HG03469 (cell line): ENCODE measurements at regions not wholly inside any gene's neighbourhood (a gene's known extent, or its start where the extent isn't known, plus 50 kb on each side); places are given as distances from the start of the nearest gene placed in this dataset.
"Not testable (repeated sequence)": the region's sequence is repeated elsewhere in the genome, so short reads cannot be mapped to it uniquely, and the experiment has no call there.

ENCODE experiments used
- ATAC-seq: cut with Tn5 transposase; IDR thresholded peaks from one replicate; pipeline ENCODE4 v1.9.1; 2021; ENCODE audit warnings: mild to moderate bottlenecking, moderate library complexity, moderate number of reproducible peaks; ENCODE audit not compliant: unreplicated experiment

DNA sequence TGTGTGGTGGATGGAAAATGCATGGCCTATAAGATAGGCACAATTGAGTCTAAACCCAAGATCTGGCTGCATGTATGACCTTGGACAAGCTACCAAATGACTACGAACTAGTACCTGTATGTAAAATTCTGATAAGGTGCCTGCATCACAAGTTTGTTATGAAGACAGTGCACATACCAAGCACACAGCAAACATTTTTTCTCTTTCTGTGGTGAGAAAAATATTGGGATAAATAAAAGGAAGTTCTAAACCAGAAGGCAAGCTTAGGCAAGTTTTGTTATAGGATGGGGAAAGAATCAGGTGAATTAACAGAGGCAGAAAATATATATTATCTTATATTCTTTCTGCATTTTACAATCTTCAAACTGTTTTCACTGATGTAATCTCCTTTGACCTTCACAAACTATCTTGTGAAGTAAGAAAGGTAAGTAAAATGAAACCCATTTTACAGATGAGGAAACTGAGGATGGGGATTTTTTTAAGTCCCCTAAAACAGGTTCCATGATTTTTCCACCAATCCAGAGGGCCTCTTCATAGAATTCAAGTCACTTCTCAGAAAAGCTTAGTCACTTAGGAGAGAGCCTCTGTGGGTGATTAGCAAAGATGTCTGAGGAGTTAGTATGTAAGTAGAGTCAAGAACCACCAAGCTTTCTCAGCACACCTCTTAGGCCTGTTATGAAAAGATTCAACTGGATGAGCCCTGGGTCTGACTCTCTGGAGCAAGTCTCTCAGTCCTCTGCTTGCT lies 132.0 kb upstream of the RAP1B start:
- ATAC-seq: no peak

DNA sequence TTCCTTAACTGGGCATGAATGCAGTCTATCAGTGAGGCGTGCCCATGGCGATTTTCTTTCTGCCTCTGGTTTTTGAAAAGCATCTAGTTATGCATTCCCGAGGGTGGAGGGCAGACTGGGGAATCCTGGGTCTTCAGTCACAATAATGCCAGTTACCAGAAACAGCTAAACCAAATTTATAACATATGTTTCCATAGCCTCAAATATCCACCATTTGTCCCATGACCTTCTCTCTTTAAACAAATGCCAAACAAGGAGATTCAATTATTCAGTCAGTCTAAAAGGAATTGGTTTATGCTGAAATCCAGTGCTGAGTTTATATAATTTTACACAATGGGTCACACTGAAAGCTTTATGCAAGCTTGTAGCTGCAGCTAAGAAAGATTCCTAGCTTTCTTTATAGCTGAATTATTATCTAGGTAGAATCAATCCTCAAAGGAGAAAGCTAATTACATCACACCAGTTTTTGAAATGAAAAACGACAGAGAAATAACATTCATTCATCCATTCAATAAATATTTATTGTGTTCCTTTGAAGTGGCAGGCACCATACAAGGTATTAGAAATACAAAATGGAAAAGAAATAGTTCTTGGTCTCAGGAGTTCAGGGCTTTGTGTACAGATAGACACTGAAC lies 131.3 kb upstream of the RAP1B start:
- no peak for ATAC-seq

DNA sequence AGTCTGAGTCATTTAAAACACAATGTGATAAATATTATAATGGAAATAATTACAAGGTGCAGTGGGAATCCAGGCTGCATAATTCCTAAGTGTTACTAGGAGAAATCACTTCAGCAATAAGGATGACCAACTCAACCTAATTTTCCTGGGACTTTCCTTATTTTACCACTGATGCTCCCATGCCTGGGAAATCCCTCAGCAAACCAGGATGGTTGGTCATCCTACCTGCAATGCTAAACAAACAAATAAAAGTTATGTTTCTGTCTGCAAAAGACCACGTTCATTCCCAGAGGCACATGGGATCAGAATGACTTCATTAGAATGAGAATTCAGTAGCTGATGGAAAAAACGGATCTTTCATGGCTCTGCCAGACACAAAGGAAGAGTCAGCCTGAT lies 130.8 kb upstream of the RAP1B start:
- ATAC-seq: no peak

DNA sequence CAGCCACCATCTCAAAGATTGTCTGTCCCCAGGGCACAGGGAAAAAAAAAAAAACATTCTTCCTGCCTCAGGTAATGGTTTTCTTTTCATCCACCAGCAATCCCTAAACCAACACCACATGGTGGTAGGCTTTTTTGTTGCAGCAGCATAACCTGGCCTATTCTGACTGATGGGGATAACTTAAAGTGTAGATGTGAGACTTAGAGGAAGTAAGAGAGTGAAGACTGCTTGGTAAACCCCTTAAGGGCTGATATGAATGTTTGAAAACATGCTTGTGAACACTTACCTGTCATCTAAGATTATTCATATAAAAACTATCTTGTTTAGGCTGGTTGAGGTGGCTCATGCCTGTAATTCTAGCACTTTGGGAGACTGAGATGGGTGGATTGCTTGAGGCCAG lies 130.2 kb upstream of the RAP1B start:
- ATAC-seq: no peak

DNA sequence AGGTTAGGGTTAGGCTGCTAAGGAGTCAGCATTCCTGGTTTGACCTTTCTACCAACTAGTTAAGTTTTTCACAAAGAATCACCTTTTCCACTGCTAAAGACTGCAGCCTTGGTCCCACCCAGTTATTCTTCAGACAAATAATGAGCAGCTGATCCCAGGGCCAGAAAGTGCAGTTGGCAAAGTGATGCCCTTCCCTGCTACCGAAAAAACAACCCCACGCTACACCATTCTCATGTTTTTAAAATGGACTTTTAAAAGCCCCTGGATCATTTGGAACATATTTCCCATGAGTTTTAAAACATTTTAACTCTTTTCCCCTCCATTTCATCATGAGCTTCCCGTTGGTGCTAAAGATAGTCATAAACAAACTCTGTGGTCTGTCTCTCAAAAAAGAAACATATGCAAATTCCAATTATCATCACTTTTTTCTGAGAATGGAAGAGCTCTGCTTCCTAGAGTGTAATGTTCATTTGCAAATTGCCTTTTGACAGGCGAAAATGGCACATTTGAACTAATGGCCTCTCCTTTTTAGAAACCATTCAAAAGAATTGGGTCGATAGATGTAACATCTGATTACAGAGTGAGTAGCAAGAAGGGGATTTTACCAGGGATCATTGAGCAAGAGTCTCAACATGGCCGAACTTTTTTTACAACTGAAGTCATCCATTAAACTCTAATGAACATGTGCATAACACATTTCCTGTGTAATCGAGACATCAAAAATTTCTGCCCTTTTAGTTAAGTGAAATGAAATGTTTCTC lies 129.3 kb upstream of the RAP1B start:
- ATAC-seq: no peak

DNA sequence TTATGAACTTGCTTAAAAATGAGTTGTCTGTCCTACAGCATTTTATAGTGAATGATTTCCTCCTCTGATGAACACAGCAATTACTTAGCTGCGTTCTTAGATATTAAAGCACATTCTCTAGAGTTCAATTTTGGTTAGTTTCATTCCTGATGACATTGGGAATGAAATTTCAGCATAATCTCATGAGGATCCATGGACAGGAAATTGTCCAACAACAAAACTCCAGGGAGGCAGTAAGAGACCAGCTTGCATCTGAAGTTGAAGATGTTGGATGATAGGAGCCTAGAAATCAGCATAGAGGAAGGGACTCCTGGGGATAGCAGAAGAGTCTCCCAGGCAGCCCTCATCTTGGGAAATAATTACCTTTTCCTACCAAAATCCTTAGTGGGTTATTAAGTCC lies 128.7 kb upstream of the RAP1B start:
- ATAC-seq: no peak

DNA sequence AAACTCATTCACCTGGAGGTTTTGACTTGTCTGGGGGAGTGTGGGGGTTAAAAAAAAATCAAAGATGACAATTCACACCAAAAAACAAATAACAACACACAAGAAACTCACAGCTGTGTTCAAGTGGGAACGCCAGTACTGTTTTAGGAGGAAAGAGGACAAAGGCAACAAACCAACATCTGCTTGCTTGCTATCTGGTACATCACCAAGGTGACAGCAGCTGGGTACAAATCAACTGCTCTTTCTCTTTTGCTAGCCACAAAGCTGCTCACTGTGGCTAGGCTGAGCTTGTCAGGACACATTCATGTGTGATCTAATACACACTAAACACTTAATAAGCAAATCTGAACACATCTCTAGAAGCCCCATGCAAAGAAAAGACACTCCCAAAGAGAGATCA lies 128.0 kb upstream of the RAP1B start:
- ATAC-seq: peak; percentile 74

DNA sequence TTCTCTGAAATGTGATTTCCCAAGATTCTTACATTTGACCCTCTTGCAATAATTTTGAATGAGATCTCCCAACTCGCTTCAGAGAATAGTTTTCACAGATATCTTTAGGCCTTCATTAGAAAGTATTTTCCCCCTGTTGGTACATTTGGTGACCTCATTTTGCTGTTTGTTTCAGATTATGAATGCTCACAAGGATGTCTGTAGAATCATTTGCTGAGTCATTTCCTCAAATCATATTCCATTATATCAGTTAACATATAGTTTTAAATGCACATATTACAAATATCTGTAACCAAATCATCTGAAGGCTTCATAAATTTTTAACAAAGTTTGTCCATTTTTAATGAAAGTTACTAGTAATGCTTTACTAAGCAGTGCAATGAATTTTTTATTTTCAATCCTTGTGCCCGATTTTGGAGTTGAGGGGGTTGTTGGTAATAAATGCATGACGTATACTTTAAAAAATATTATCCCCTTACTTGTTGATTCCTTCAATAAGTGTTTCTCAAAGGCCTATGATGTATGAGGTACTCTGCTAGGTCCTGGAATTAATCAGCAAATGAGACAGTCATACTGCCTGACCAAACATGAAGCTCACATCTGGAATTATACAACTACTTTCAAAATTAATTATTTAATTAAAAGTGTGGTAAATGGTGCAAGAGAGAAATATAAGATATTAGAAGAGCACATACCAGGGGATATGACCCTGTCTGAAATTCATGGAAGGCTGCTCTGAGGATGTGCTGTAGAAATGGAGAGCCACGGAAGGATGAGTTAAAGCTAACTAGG lies 126.9 kb upstream of the RAP1B start:
- no peak for ATAC-seq

DNA sequence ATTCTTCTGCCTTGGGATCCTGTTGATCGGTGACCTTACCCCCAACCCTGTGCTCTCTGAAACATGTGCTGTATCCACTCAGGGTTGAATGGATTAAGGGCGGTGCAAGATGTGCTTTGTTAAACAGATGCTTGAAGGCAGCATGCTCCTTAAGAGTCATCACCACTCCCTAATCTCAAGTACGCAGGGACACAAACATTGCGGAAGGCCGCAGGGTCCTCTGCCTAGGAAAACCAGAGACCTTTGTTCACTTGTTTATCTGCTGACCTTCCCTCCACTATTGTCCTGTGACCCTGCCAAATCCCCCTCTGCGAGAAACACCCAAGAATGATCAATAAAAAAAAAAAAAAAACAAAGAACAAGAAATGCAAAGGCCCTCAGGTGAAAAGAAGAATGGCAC lies 126.1 kb upstream of the RAP1B start:
- ATAC-seq: not testable (repeated sequence)

DNA sequence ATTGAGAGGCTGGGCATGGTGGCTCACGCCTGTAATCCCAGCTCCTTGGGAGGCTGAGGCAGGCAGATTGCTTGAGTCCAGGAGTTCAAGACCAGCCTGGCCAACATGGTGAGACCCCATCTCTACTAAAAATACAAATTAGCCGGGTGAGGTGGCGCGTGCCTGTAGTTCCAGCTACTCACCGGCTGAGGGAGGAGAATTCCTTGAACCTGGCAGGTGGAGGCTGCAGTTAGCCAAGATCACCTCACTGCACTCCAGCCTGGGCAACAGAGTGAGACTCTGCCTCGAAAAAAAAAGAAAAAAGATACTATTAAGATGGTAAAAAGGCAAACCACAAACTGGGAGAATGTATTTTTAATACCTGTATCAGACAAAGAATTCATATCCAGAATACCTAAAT lies 124.2 kb upstream of the RAP1B start:
- not testable (repeated sequence) for ATAC-seq

DNA sequence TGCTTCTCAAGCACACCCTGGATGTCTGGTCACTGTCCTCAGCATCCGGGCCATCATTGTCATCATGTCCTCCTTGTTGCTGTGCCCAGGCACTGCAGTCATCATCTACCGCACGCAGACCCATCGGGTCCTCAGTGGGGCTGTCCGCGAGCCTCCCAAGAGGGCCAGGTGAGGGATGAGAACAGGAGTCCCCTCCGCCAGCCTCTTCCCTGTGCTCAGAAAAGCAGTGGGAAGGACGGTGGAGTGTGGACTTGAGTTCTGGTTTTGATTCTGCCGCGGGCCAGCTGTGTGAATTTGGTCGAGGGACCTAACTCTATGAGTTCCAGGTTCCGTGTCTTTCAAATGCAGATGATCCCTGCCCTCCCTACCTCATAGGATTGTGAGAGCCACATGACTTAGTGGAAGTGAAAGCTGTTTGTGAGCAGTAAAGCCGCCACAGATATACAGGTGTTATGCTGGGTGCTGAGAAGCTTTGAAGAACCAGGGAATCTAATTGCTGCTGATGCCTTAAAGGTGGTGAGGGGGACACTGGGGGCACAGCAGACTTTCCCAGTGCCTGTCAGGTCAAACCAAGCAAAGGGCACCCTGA lies 122.9 kb upstream of the RAP1B start:
- ATAC-seq: no peak

DNA sequence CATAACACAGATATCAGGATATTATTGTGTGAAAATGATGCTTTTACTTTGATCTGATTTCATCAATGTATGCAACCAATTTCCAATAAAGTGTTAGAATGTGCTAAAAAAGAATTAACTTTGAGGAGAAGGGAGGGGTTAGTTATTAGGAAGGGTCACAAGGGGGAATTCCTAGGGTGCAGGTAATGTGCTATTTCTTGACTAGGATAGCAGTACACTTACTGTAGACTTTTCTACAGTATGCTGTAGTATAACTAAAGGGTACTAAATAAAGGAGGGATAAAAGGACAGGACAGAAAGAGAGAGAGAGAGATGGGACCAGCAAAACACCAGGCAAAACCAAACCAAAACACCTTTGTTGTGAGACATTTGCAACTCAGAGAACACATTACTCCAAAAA lies 121.4 kb upstream of the RAP1B start:
- no peak for ATAC-seq

DNA sequence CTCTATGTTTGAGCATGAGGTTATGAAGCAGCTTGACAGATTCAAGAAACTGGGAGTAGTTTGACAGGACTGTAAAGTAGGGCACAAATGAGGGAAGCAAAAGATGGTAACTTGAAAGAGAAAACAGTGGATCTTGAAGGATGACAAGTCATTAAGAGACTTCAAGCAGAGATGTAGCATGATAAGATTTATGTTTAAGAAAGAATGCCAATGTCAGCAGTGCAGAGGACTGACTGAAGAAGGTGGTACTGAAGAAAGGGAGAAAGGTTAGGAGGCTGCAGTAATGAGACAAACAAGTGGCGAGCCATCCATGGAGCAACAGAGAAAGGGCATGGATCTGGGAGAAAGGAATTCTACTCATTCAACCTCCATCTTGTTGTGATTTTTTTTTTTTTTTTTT lies 120.2 kb upstream of the RAP1B start:
- no peak for ATAC-seq

DNA sequence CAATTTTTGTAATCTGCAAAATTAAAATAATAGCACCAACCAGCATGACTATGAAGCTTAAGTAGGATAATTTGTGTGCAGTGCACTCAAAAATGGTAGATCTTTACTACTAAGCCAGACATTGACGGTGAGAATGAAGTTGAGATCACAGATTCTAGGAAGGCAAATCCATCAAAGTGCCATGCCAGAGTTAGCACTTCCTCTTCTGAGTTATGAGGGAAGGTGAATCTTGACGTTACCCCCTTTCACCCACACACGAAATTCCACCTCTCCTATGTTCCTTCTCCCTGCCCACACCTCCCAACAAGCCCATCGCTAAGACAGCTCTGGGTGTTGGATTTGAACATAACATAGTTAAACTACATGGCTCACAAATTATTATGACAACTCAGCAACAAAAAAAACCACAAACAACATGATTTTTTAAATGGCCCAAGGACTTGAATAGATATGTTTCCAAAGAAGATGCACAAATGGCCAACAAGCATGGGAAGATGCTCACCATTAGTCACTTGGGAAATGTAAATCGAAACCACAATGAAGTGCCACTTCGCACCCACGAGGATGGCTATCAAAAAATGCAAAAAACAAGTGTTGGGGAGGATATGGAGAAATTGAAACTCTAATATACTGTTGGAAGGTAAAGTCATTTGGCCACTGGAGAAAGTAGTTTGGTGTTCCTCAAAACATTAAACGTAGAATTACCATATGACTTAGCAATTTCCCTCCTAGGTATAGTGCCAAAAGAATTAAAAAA lies 119.3 kb upstream of the RAP1B start:
- no peak for ATAC-seq

DNA sequence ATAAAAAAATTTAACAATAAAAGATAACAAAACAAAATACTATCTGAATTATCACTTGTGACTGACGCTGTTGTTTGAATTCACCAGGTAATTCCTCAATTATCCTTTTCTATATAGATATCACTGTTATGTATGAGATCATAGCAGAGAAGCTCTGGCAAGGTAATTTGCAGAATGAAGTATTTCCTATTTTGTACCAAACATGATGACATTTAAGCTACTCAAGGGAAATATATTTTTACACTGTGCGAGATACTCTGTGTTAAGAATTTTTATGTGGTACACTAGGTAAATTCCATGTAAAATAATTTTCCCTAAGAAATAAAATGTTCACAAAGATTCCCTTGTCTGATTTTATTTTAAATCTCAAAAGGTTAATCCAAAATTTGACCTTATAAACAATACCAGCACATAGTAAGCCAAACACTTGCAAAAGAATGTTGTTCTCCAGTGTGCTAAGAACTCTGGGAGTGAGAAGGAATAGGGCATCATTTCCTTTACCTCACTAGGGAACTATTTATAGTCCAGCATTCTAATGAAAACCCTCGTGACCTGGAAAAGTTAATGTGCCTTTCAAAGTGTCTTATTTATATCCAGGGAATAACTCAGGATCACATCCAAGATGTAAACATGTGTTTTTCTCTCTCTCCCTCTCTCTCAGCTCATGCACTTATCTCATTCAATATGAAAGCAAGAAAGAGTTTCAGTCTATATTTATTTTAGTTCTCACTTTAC lies 115.2 kb upstream of the RAP1B start:
- no peak for ATAC-seq

DNA sequence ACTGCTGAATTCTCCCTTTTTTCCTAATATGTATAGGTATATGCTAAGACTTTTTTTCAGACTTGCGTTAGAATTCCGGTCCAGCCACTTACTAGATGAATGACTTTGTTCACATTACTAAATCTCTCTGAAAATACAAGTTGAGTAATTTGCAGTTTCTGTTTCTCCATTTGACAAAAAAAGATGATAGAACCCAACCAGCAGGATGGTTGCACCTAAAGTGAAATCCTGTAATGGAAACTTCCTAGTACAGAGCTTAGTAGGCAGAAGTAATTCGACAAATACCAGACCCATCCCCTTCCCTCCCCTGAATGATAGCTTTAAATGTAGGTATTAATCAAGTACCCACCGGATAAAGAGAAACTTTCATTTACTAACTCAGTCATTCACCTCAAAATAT lies 113.6 kb upstream of the RAP1B start:
- no peak for ATAC-seq

DNA sequence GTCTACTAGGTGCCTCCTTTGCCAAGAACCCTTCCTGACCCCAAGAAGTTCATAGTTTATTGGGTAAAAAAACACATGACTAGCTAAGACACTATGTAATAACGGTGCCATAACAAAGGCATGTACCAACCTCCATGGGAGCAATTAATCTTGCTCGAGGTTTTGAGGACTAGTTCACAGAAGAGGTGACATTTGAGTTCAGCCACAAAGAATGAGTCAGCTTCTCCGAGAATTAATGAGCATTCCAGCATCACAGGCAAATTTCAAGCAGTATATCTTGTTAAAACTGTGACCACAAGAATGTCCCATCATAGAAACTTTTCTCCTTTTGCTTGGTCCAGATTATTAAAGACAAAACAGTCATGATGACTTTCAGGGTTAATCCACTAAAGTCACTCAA lies 113.0 kb upstream of the RAP1B start:
- ATAC-seq: no peak

DNA sequence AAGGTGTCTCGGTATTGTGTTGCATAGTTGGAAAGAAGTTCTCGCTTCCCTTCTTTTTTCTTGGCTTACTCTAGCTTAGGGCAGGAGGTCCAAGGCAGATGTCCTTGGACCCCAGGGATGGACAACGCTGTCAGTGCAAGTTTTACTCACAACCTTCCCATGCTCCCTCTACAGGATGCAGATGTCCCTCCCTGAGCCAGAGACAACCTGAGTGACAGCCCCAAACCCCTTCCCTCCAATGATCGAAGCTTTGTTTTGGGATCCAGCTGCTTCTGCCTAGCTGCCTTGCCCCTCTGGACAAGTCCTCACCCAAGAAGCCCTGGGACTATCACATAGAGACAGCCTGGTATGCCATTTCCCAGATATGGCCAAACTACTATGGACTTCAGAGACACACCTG lies 112.0 kb upstream of the RAP1B start:
- no peak for ATAC-seq

DNA sequence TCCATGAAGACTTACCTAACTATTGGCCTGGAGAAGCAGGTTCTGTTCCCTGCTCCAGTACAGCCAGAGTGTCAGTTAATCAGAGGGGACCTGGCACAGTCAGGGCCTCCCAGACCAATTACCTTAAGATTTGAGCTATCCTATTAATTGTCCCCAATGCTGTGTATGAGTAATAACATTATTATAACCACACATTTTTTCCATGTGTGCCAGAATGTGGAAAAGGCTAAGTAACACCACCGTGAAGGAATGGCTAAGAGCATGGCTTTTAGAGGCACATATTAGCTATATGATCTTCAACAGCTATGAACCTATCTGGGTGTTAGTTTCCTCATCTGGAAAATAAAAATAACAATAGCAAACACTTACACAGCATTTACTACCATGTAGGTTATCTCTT lies 111.1 kb upstream of the RAP1B start:
- no peak for ATAC-seq

DNA sequence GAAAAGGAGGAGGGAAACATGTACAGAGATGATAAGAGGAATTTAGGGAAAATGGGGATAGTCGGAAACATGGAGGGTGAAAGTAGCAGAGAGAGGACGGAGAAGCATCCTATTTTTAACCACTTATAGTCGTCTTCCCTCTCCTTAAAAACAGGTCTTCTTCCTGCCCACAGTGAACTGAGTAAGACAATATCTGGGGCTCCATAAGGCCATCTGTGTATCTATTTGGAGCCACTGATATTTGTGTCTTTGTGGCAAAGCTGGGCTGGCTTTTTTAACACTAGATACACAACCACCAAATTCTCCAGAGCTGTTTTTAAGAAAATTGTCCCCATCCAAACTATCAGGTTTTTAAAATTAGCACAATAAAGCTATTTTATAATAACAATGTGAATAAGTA lies 109.5 kb upstream of the RAP1B start:
- no peak for ATAC-seq
